Neural progenitor cell (in vitro differentiated cells): ENCODE measurements at regions not wholly inside any gene's neighbourhood (a gene's known extent, or its start where the extent isn't known, plus 50 kb on each side); places are given as distances from the start of the nearest gene placed in this dataset.

ENCODE experiments used
- DNase-seq: peaks from one replicate; pipeline ENCODE4 v3.0.0-alpha.2; 2016; ENCODE audit warnings: low spot score
- H2AFZ ChIP-seq: fragments of 200-600 bp; sonication (generic); replicated peaks from 2 replicates; pipeline ENCODE4 v1.6.1; 2016; ENCODE audit warnings: antibody characterized with exemption
- H3F3A ChIP-seq: fragments of 200-600 bp; sonication (generic); 2 replicates; pipeline ENCODE4 v1.6.1; 2016; ENCODE audit warnings: antibody characterized with exemption, low read depth
- H3K27ac ChIP-seq: fragments of 200-600 bp; sonication (generic); 2 replicates; pipeline ENCODE4 v1.5.1; 2016; ENCODE audit warnings: mild to moderate bottlenecking
- H3K27me3 ChIP-seq: fragments of 200-600 bp; sonication (generic); 2 replicates; pipeline ENCODE4 v1.6.1; 2016; ENCODE audit warnings: mild to moderate bottlenecking, moderate library complexity
- H3K36me3 ChIP-seq: fragments of 200-600 bp; sonication (generic); 2 replicates; pipeline ENCODE4 v1.5.1; 2016
- H3K4me1 ChIP-seq: fragments of 200-600 bp; sonication (generic); 2 replicates; pipeline ENCODE4 v1.6.1; 2016; ENCODE audit warnings: mixed run types
- H3K4me2 ChIP-seq: fragments of 200-600 bp; sonication (generic); 2 replicates; pipeline ENCODE4 v1.6.1; 2016
- H3K4me3 ChIP-seq: fragments of 200-600 bp; sonication (generic); 2 replicates; pipeline ENCODE4 v1.5.1; 2016
- H3K79me2 ChIP-seq: fragments of 200-600 bp; sonication (generic); 2 replicates; pipeline ENCODE4 v1.6.1; 2016; ENCODE audit warnings: low read depth
- H3K9ac ChIP-seq: fragments of 200-600 bp; sonication (generic); 2 replicates; pipeline ENCODE4 v1.6.1; 2016
- H3K9me3 ChIP-seq: fragments of 200-600 bp; sonication (generic); 2 replicates; pipeline ENCODE4 v1.5.1; 2016; ENCODE audit warnings: low read depth
- H4K20me1 ChIP-seq: fragments of 200-600 bp; sonication (generic); 2 replicates; pipeline ENCODE4 v1.6.1; 2016; ENCODE audit warnings: low read depth
- H3K27ac Mint-ChIP-seq: 3 replicates; pipeline ENCODE4 v1.8.0; 2021; ENCODE audit warnings: mixed read lengths
- H3K27me3 Mint-ChIP-seq: 2 replicates; pipeline ENCODE4 v1.8.0; 2022; ENCODE audit warnings: low read depth, mild to moderate bottlenecking, inconsistent platforms, moderate library complexity, mixed read lengths; ENCODE audit not compliant: insufficient read depth
- H3K36me3 Mint-ChIP-seq: 3 replicates; pipeline ENCODE4 v1.8.0; 2021; ENCODE audit warnings: mixed read lengths
- H3K4me1 Mint-ChIP-seq: 3 replicates; pipeline ENCODE4 v1.8.0; 2021; ENCODE audit warnings: mixed read lengths
- H3K4me3 Mint-ChIP-seq: 3 replicates; pipeline ENCODE4 v1.8.0; 2021; ENCODE audit warnings: mild to moderate bottlenecking, moderate library complexity, mixed read lengths
- H3K9me3 Mint-ChIP-seq: 3 replicates; pipeline ENCODE4 v1.8.0; 2020; ENCODE audit warnings: mixed read lengths
- CTCF ChIP-seq: fragments of 200-600 bp; sonication (generic); IDR thresholded peaks from 2 replicates; pipeline ENCODE4 v1.5.1; 2017; ENCODE audit warnings: antibody characterized with exemption, mild to moderate bottlenecking
- EZH2 ChIP-seq: fragments of 200-600 bp; sonication (generic); IDR thresholded peaks from 2 replicates; pipeline ENCODE4 v1.6.1; 2017; ENCODE audit warnings: antibody characterized with exemption, mild to moderate bottlenecking, moderate library complexity
- EZH2phosphoT487 ChIP-seq: fragments of 200-600 bp; sonication (generic); IDR thresholded peaks from 2 replicates; pipeline ENCODE4 v1.6.1; 2017; ENCODE audit warnings: antibody characterized with exemption

GRCh38 chr3:27641888-27642601 is 80.1 kb downstream of the EOMES start:
- Histone ChIP-seq H3K9ac (no peak overlapping the region), H3K4me1 (peaks cover 4% of the 10 kb centered on the region), H3K9me3 (no peaks in the 10 kb centered on the region), H4K20me1 (no peaks in the 10 kb centered on the region), H2AFZ (no peak overlapping the region), H3K4me2 (no peak overlapping the region), H3F3A (peaks cover 8% of the 10 kb centered on the region), H3K4me3 (no peak overlapping the region), H3K36me3 (no peaks in the 10 kb centered on the region), H3K27me3 (no peaks in the 10 kb centered on the region), H3K79me2 (no peaks in the 10 kb centered on the region), H3K27ac (no peak overlapping the region)
- H3K9me3 Mint-ChIP-seq = no peaks in the 10 kb centered on the region
- no peak for DNase-seq
- H3K4me1 Mint-ChIP-seq = peaks cover 4% of the 10 kb centered on the region
- H3K27me3 Mint-ChIP-seq = peaks cover 2% of the 10 kb centered on the region
- H3K27ac Mint-ChIP-seq = no peak overlapping the region
- H3K36me3 Mint-ChIP-seq = no peaks in the 10 kb centered on the region
- H3K4me3 Mint-ChIP-seq = no peak overlapping the region
- TF ChIP-seq CTCF = no peak
- no peak for TF ChIP-seq EZH2phosphoT487
- TF ChIP-seq EZH2 = no peak

- Mint-ChIP-seq H3K4me3 (no peak overlapping the region), H3K36me3 (no peaks in the 10 kb centered on the region), H3K27ac (no peak overlapping the region), H3K4me1 (peaks cover 4% of the 10 kb centered on the region), H3K27me3 (peaks cover 2% of the 10 kb centered on the region), H3K9me3 (no peaks in the 10 kb centered on the region)
- Histone ChIP-seq H3F3A (peaks cover 8% of the 10 kb centered on the region), H3K27ac (no peak overlapping the region), H3K4me1 (peaks cover 4% of the 10 kb centered on the region), H3K4me2 (no peak overlapping the region), H3K79me2 (no peaks in the 10 kb centered on the region), H3K9ac (no peak overlapping the region), H3K36me3 (no peaks in the 10 kb centered on the region), H3K27me3 (no peaks in the 10 kb centered on the region), H2AFZ (no peak overlapping the region), H3K4me3 (no peak overlapping the region), H3K9me3 (no peaks in the 10 kb centered on the region), H4K20me1 (no peaks in the 10 kb centered on the region)
- no peak for DNase-seq
- TF ChIP-seq EZH2phosphoT487 (no peak), CTCF (no peak), EZH2 (no peak)
Measured at GRCh38 chr3:27641271-27641800, 80.8 kb downstream of the EOMES start.

- H3K79me2 ChIP-seq = no peaks in the 10 kb centered on the region
- H3K4me1 ChIP-seq = peaks cover 4% of the 10 kb centered on the region
- H2AFZ ChIP-seq = no peak overlapping the region
- H3K4me1 Mint-ChIP-seq = peaks cover 4% of the 10 kb centered on the region
- no peaks in the 10 kb centered on the region for H3K9me3 ChIP-seq
- peaks cover 2% of the 10 kb centered on the region for H3K27me3 Mint-ChIP-seq
- peaks cover 8% of the 10 kb centered on the region for H3F3A ChIP-seq
- H4K20me1 ChIP-seq = no peaks in the 10 kb centered on the region
- H3K27ac Mint-ChIP-seq = no peak overlapping the region
- DNase-seq = no peak
- H3K4me3 ChIP-seq = no peak overlapping the region
- no peak overlapping the region for H3K9ac ChIP-seq
- no peak overlapping the region for H3K27ac ChIP-seq
- peaks cover 3% of the 10 kb centered on the region for H3K27me3 ChIP-seq
- no peaks in the 10 kb centered on the region for H3K9me3 Mint-ChIP-seq
- no peak for TF ChIP-seq CTCF
- no peak for TF ChIP-seq EZH2
- no peak for TF ChIP-seq EZH2phosphoT487
- no peak overlapping the region for H3K4me3 Mint-ChIP-seq
- H3K4me2 ChIP-seq = no peak overlapping the region
- H3K36me3 Mint-ChIP-seq = no peaks in the 10 kb centered on the region
- no peaks in the 10 kb centered on the region for H3K36me3 ChIP-seq
Measured at GRCh38 chr3:27639271-27639670, 82.9 kb downstream of the EOMES start.
